CD8-positive, alpha-beta memory T cell (primary cell): ENCODE measurements at regions not wholly inside any gene's neighbourhood (a gene's known extent, or its start where the extent isn't known, plus 50 kb on each side); places are given as distances from the start of the nearest gene placed in this dataset.

Experiments used
- CTCF ChIA-PET: fragments of 350-600 bp; sonication (Branson Sonifier 250); formaldehyde crosslinking; loops from one replicate; lab custom pipeline; 2021; ENCODE audit warnings: antibody characterized with exemption; lab: Charles Lee
- POLR2A ChIA-PET: fragments of 350-600 bp; sonication (Branson Sonifier 250); formaldehyde crosslinking; loops from one replicate; lab custom pipeline; 2021; ENCODE audit warnings: antibody characterized with exemption; lab: Charles Lee
- DNase-seq, 5 donors: peaks; one replicate each; pipeline versions ENCODE4 v3.0.0 to v3.0.0-alpha.2; 2020 to 2022; ENCODE audit warnings: mixed read lengths in 1 of 5
- H3K27ac ChIP-seq: one replicate; pipeline ENCODE4 v1.7.0; 2013; ENCODE audit warnings: low read depth, mild to moderate bottlenecking, low read length, moderate library complexity
- H3K27me3 ChIP-seq: 2 replicates; pipeline ENCODE4 v1.7.0; 2013; ENCODE audit warnings: low read length, mild to moderate bottlenecking; ENCODE audit not compliant: insufficient read depth, poor library complexity, severe bottlenecking
- H3K36me3 ChIP-seq: 2 replicates; pipeline ENCODE4 v1.7.0; 2013; ENCODE audit warnings: mild to moderate bottlenecking, low read length, moderate library complexity; ENCODE audit not compliant: insufficient read depth
- H3K4me1 ChIP-seq: 2 replicates; pipeline ENCODE4 v1.7.0; 2013; ENCODE audit warnings: mild to moderate bottlenecking, low read length, moderate library complexity; ENCODE audit not compliant: insufficient read depth
- H3K4me3 ChIP-seq: 2 replicates; pipeline ENCODE4 v1.7.0; 2013; ENCODE audit warnings: mild to moderate bottlenecking, low read length
- H3K9me3 ChIP-seq: 2 replicates; pipeline ENCODE4 v1.7.0; 2013; ENCODE audit warnings: mild to moderate bottlenecking, low read length
- H3K27ac Mint-ChIP-seq, 8 donors: one replicate each; pipeline ENCODE4 v1.8.0; 2020 to 2021; ENCODE audit warnings: mixed read lengths in 8 of 8, mild to moderate bottlenecking in 6 of 8, inconsistent platforms in 3 of 8, moderate library complexity in 3 of 8
- H3K27me3 Mint-ChIP-seq, 2 donors: one replicate each; pipeline ENCODE4 v1.8.0; 2020 to 2021; ENCODE audit warnings: mixed read lengths in 2 of 2, mild to moderate bottlenecking in 1 of 2, moderate library complexity in 1 of 2
- H3K36me3 Mint-ChIP-seq, 3 donors: one replicate each; pipeline ENCODE4 v1.8.0; 2020 to 2021; ENCODE audit warnings: mixed read lengths in 3 of 3, inconsistent platforms in 1 of 3, mild to moderate bottlenecking in 1 of 3
- H3K4me1 Mint-ChIP-seq, 3 donors: one replicate each; pipeline ENCODE4 v1.8.0; 2020 to 2021; ENCODE audit warnings: mixed read lengths in 3 of 3, inconsistent platforms in 1 of 3, mild to moderate bottlenecking in 1 of 3
- H3K4me3 Mint-ChIP-seq, 7 donors: one replicate each; pipeline ENCODE4 v1.8.0; 2020 to 2021; ENCODE audit warnings: mixed read lengths in 7 of 7, mild to moderate bottlenecking in 6 of 7, moderate library complexity in 4 of 7, inconsistent platforms in 2 of 7
- H3K9me3 Mint-ChIP-seq, 5 donors: one replicate each; pipeline ENCODE4 v1.8.0; 2020 to 2022; ENCODE audit warnings: mixed read lengths in 5 of 5, mild to moderate bottlenecking in 3 of 5, moderate library complexity in 2 of 5, inconsistent platforms in 1 of 5

GRCh38 chr20:40771848-40772511, 82.9 kb upstream of the MAFB start:
- Mint-ChIP-seq H3K36me3 (no peaks in the 10 kb centered on the region), H3K9me3 (no peaks in the 10 kb centered on the region), H3K4me1 (peaks cover 6 to 15% (median 14%) of the 10 kb centered on the region in 3 donors), H3K4me3 (no peak overlapping the region), H3K27ac (peak overlapping the region in 1 of 8 donors; percentile 78), H3K27me3 (peaks cover 5 to 20% of the 10 kb centered on the region in 2 donors)
- no peaks in the 10 kb centered on the region for H3K27me3 ChIP-seq
- no peaks in the 10 kb centered on the region for H3K9me3 ChIP-seq
- no peak for DNase-seq
- no peak overlapping the region for H3K4me3 ChIP-seq
- no peaks in the 10 kb centered on the region for H3K36me3 ChIP-seq
- no peaks in the 10 kb centered on the region for H3K4me1 ChIP-seq
- no peak overlapping the region for H3K27ac ChIP-seq
- CTCF ChIA-PET = no interaction called here
- POLR2A ChIA-PET = no interaction called here

GRCh38 chr20:40773376-40773775, 84.3 kb upstream of the MAFB start:
- CTCF ChIA-PET = no interaction called here
- Mint-ChIP-seq H3K4me3 (no peak overlapping the region), H3K27ac (peak overlapping the region in 1 of 8 donors; percentile 11), H3K36me3 (no peaks in the 10 kb centered on the region), H3K27me3 (peaks cover 5 to 12% of the 10 kb centered on the region in 2 donors), H3K4me1 (peaks cover 6 to 15% (median 14%) of the 10 kb centered on the region in 3 donors), H3K9me3 (no peaks in the 10 kb centered on the region)
- POLR2A ChIA-PET = no interaction called here
- no peak overlapping the region for H3K4me3 ChIP-seq
- no peaks in the 10 kb centered on the region for H3K27me3 ChIP-seq
- H3K4me1 ChIP-seq = no peaks in the 10 kb centered on the region
- no peaks in the 10 kb centered on the region for H3K36me3 ChIP-seq
- H3K27ac ChIP-seq = no peak overlapping the region
- H3K9me3 ChIP-seq = no peaks in the 10 kb centered on the region
- no peak for DNase-seq

GRCh38 chr20:40774252-40774651, 85.2 kb upstream of the MAFB start:
- H3K36me3 Mint-ChIP-seq = no peaks in the 10 kb centered on the region
- ChIA-PET POLR2A (no interaction called here), CTCF (no interaction called here)
- Histone ChIP-seq H3K4me3 (no peak overlapping the region), H3K27me3 (no peaks in the 10 kb centered on the region), H3K4me1 (no peaks in the 10 kb centered on the region), H3K9me3 (no peaks in the 10 kb centered on the region), H3K27ac (no peak overlapping the region), H3K36me3 (no peaks in the 10 kb centered on the region)
- no peaks in the 10 kb centered on the region for H3K9me3 Mint-ChIP-seq
- H3K27ac Mint-ChIP-seq = peak overlapping the region in 3 of 8 donors; percentile 7 to 52 (median 49)
- H3K4me3 Mint-ChIP-seq = no peak overlapping the region
- DNase-seq = no peak
- H3K4me1 Mint-ChIP-seq = peaks cover 6 to 15% (median 14%) of the 10 kb centered on the region in 3 donors
- peaks cover 5 to 10% of the 10 kb centered on the region in 2 donors for H3K27me3 Mint-ChIP-seq

- H3K9me3 ChIP-seq = no peaks in the 10 kb centered on the region
- no peaks in the 10 kb centered on the region for H3K36me3 ChIP-seq
- ChIA-PET POLR2A (no interaction called here), CTCF (no interaction called here)
- H3K27me3 ChIP-seq = no peaks in the 10 kb centered on the region
- H3K4me1 Mint-ChIP-seq = peaks cover 6 to 15% (median 14%) of the 10 kb centered on the region in 3 donors
- no peak overlapping the region for H3K4me3 Mint-ChIP-seq
- no peaks in the 10 kb centered on the region for H3K36me3 Mint-ChIP-seq
- peak overlapping the region in 2 of 8 donors; percentile 11 to 73 for H3K27ac Mint-ChIP-seq
- H3K27me3 Mint-ChIP-seq = peaks cover 0 to 4% of the 10 kb centered on the region in 2 donors
- no peak for DNase-seq
- no peaks in the 10 kb centered on the region for H3K9me3 Mint-ChIP-seq
- H3K27ac ChIP-seq = no peak overlapping the region
- no peak overlapping the region for H3K4me3 ChIP-seq
- no peaks in the 10 kb centered on the region for H3K4me1 ChIP-seq
Observed at GRCh38 chr20:40775561-40776146, 86.6 kb upstream of the MAFB start.

GRCh38 chr20:40776466-40777457, 87.7 kb upstream of the MAFB start:
- no peaks in the 10 kb centered on the region for H3K9me3 Mint-ChIP-seq
- no peak for DNase-seq

GRCh38 chr20:40777653-40778052, 88.6 kb upstream of the MAFB start:
- H3K9me3 ChIP-seq = no peaks in the 10 kb centered on the region
- no peak for DNase-seq
- ChIA-PET POLR2A (no interaction called here), CTCF (no interaction called here)
- H3K4me3 ChIP-seq = no peak overlapping the region
- no peaks in the 10 kb centered on the region for H3K4me1 ChIP-seq
- no peak overlapping the region for H3K27ac ChIP-seq
- no peaks in the 10 kb centered on the region for H3K9me3 Mint-ChIP-seq
- peaks cover 0 to 3% of the 10 kb centered on the region in 2 donors for H3K27me3 Mint-ChIP-seq
- no peak overlapping the region for H3K27ac Mint-ChIP-seq
- no peaks in the 10 kb centered on the region for H3K27me3 ChIP-seq
- no peaks in the 10 kb centered on the region for H3K36me3 ChIP-seq
- H3K4me1 Mint-ChIP-seq = peaks cover 6 to 15% (median 14%) of the 10 kb centered on the region in 3 donors
- no peak overlapping the region for H3K4me3 Mint-ChIP-seq
- H3K36me3 Mint-ChIP-seq = no peaks in the 10 kb centered on the region

More at GRCh38 chr20:40776466-40777457, 87.7 kb upstream of the MAFB start:
- peaks cover 6 to 15% (median 14%) of the 10 kb centered on the region in 3 donors for H3K4me1 Mint-ChIP-seq
- Histone ChIP-seq H3K36me3 (no peaks in the 10 kb centered on the region), H3K4me1 (no peaks in the 10 kb centered on the region), H3K27me3 (no peaks in the 10 kb centered on the region), H3K27ac (no peak overlapping the region), H3K4me3 (no peak overlapping the region), H3K9me3 (no peaks in the 10 kb centered on the region)
- H3K27me3 Mint-ChIP-seq = peaks cover 0 to 3% of the 10 kb centered on the region in 2 donors
- peak overlapping the region in 1 of 8 donors; percentile 24 for H3K27ac Mint-ChIP-seq
- ChIA-PET CTCF (no interaction called here), POLR2A (no interaction called here)
- H3K4me3 Mint-ChIP-seq = no peak overlapping the region
- H3K36me3 Mint-ChIP-seq = no peaks in the 10 kb centered on the region

GRCh38 chr20:40778894-40779496, 90.0 kb upstream of the MAFB start:
- Histone ChIP-seq H3K9me3 (no peaks in the 10 kb centered on the region), H3K4me1 (no peaks in the 10 kb centered on the region), H3K27ac (no peak overlapping the region), H3K4me3 (no peak overlapping the region), H3K36me3 (no peaks in the 10 kb centered on the region), H3K27me3 (no peaks in the 10 kb centered on the region)
- ChIA-PET CTCF (no interaction called here), POLR2A (no interaction called here)
- H3K4me1 Mint-ChIP-seq = peaks cover 6 to 14% (median 14%) of the 10 kb centered on the region in 3 donors
- peaks cover 0 to 3% of the 10 kb centered on the region in 2 donors for H3K27me3 Mint-ChIP-seq
- no peaks in the 10 kb centered on the region for H3K36me3 Mint-ChIP-seq
- H3K9me3 Mint-ChIP-seq = no peaks in the 10 kb centered on the region
- H3K4me3 Mint-ChIP-seq = no peak overlapping the region
- no peak overlapping the region for H3K27ac Mint-ChIP-seq
- DNase-seq = no peak
